Type B pancreatic cell (in vitro differentiated cells): ENCODE measurements at regions not wholly inside any gene's neighbourhood (a gene's known extent, or its start where the extent isn't known, plus 50 kb on each side); places are given as distances from the start of the nearest gene placed in this dataset.

Experiments
- DNase-seq: peaks from one replicate; pipeline ENCODE4 v3.0.0; 2021; ENCODE audit warnings: mixed read lengths; ENCODE audit not compliant: unreplicated experiment; ENCODE audit errors: extremely low spot score
- H3K27ac Mint-ChIP-seq: 2 replicates; pipeline ENCODE4 v1.8.0; 2021; ENCODE audit warnings: mild to moderate bottlenecking, mixed read lengths
- H3K27me3 Mint-ChIP-seq: 2 replicates; pipeline ENCODE4 v1.8.0; 2021; ENCODE audit warnings: mixed read lengths
- H3K36me3 Mint-ChIP-seq: 2 replicates; pipeline ENCODE4 v1.8.0; 2021; ENCODE audit warnings: mixed read lengths
- H3K4me1 Mint-ChIP-seq: one replicate; pipeline ENCODE4 v1.8.0; 2021; ENCODE audit warnings: mixed read lengths; ENCODE audit not compliant: unreplicated experiment
- H3K4me3 Mint-ChIP-seq: 2 replicates; pipeline ENCODE4 v1.8.0; 2021; ENCODE audit warnings: mild to moderate bottlenecking, mixed read lengths
- H3K9me3 Mint-ChIP-seq: 2 replicates; pipeline ENCODE4 v1.8.0; 2021; ENCODE audit warnings: mixed read lengths
- TF ChIP-seq, protein P1 (sequence below): fragments of 200-600 bp; sonication (generic); conservative IDR thresholded peaks from 2 replicates; pipeline ENCODE4 v1.5.0; 2021; ENCODE audit warnings: antibody characterized with exemption, mild to moderate bottlenecking

GRCh38 chr3:68295457-68295856 lies 636.9 kb downstream of the TAFA4 start:
- H3K36me3 Mint-ChIP-seq: no peaks in the 10 kb centered on the region

DNA sequence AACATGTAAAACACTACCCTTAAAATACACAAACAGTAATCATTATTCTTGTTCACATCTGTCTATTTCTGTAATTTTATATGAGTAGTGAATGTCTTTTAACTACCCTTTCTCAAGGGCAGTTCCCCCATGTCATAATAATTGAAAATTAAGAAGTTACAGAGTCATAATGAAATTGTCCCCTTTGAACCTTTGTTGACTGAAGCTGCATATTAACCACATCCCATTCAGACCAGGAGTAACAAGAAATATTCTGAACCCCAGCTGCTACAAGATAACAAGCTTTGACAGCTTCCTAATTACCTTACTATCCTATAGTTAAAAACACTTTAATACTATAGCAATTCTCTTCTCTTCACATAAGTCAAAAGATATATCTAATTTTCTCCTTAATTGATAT lies 635.9 kb upstream of the SUCLG2 start:
- TF ChIP-seq, protein P1, sequence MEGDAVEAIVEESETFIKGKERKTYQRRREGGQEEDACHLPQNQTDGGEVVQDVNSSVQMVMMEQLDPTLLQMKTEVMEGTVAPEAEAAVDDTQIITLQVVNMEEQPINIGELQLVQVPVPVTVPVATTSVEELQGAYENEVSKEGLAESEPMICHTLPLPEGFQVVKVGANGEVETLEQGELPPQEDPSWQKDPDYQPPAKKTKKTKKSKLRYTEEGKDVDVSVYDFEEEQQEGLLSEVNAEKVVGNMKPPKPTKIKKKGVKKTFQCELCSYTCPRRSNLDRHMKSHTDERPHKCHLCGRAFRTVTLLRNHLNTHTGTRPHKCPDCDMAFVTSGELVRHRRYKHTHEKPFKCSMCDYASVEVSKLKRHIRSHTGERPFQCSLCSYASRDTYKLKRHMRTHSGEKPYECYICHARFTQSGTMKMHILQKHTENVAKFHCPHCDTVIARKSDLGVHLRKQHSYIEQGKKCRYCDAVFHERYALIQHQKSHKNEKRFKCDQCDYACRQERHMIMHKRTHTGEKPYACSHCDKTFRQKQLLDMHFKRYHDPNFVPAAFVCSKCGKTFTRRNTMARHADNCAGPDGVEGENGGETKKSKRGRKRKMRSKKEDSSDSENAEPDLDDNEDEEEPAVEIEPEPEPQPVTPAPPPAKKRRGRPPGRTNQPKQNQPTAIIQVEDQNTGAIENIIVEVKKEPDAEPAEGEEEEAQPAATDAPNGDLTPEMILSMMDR: no peak
- no peaks in the 10 kb centered on the region for H3K27me3 Mint-ChIP-seq
- no peaks in the 10 kb centered on the region for H3K9me3 Mint-ChIP-seq
- H3K36me3 Mint-ChIP-seq: no peaks in the 10 kb centered on the region
- H3K4me3 Mint-ChIP-seq: no peak overlapping the region
- no peak for DNase-seq
- peaks cover 30% of the 10 kb centered on the region for H3K4me1 Mint-ChIP-seq
- H3K27ac Mint-ChIP-seq: no peak overlapping the region

More at GRCh38 chr3:68295457-68295856, 636.9 kb downstream of the TAFA4 start:
- no peak for DNase-seq
- TF ChIP-seq, protein P1: no peak
- Mint-ChIP-seq H3K4me3 (no peak overlapping the region), H3K9me3 (no peaks in the 10 kb centered on the region), H3K4me1 (peaks cover 6% of the 10 kb centered on the region), H3K27ac (no peak overlapping the region), H3K27me3 (peaks cover 8% of the 10 kb centered on the region)

DNA sequence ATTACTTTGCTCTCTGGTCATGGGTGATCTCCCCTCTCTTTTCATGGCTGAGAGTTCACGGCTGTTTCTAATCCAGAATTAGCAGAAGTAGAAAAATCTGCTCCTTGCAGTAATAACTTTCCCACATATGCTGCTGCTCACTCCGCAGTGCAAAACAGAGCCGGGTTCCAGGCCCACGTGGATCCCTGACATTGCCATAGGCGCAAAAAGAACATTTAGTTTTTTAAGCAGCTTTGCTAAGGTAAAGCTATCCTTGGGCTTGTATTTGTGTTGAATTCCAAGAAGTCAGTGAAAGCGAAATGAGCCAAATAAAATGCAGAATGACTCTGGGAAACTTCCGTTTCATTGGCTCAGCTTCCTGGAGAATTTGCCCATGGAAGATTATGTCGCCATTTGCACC lies 633.7 kb upstream of the SUCLG2 start:
- Mint-ChIP-seq H3K27me3 (no peaks in the 10 kb centered on the region), H3K9me3 (no peaks in the 10 kb centered on the region), H3K4me1 (peaks cover 24% of the 10 kb centered on the region), H3K27ac (no peak overlapping the region), H3K4me3 (no peak overlapping the region), H3K36me3 (no peaks in the 10 kb centered on the region)
- no peak for DNase-seq
- TF ChIP-seq, protein P1: no peak

GRCh38 chr3:68287101-68287500 lies 632.7 kb upstream of the SUCLG2 start:
- Mint-ChIP-seq H3K4me1 (peaks cover 24% of the 10 kb centered on the region), H3K9me3 (no peaks in the 10 kb centered on the region), H3K27ac (peak overlapping the region; percentile 30), H3K36me3 (no peaks in the 10 kb centered on the region), H3K4me3 (peak overlapping the region; percentile 12), H3K27me3 (no peaks in the 10 kb centered on the region)
- TF ChIP-seq, protein P1: no peak
- no peak for DNase-seq

DNA sequence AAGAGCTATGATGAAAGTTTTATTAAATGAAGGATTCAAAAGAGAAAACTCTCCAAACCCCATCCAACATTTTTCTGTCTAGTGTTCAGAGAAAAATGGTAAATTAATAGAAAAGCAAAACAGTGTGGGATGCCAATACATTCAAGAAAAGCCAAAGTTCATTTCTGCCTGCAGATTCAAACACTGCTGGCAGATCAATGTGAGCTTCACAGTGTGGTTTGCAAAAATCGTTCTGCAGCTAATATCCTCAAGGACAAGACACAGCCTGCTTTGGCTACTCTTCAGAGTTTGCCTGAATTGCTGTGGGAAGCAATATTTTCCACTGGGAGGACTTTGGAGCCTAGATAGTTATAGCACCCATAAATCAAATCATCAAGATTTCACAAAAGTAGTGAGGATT lies 619.9 kb upstream of the SUCLG2 start:
- no peak for DNase-seq
- H3K36me3 Mint-ChIP-seq: no peaks in the 10 kb centered on the region
- H3K27me3 Mint-ChIP-seq: peaks cover 13% of the 10 kb centered on the region
- H3K4me1 Mint-ChIP-seq: no peaks in the 10 kb centered on the region
- H3K27ac Mint-ChIP-seq: no peak overlapping the region
- H3K9me3 Mint-ChIP-seq: no peaks in the 10 kb centered on the region
- no peak overlapping the region for H3K4me3 Mint-ChIP-seq
- TF ChIP-seq, protein P1: no peak

DNA sequence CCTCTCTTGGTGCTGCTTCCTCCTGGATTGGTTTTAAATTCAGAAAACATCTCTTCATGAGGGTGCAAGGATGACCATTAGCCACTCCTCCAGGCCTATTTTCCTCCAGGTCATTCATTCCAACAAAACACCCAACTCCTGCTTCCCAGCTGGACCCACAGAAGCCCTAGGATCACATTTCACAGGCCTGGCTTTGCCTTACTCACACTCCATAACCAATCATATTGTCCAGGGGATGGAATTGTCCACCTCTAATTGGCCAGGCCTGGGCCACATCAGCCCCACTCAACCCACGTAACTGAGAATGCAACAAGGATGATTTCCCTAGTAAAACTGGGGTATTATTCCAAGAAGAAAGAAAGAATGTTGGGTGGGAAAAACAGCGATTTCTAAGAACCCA lies 616.7 kb upstream of the SUCLG2 start:
- H3K9me3 Mint-ChIP-seq: no peaks in the 10 kb centered on the region
- H3K27me3 Mint-ChIP-seq: peaks cover 15% of the 10 kb centered on the region
- H3K4me1 Mint-ChIP-seq: no peaks in the 10 kb centered on the region

More for the DNA sequence above, 616.7 kb upstream of the SUCLG2 start:
- Mint-ChIP-seq H3K4me3 (no peak overlapping the region), H3K27ac (no peak overlapping the region), H3K36me3 (no peaks in the 10 kb centered on the region)
- DNase-seq: no peak
- TF ChIP-seq, protein P1: no peak
